GM21423 (cell line): ENCODE measurements at regions not wholly inside any gene's neighbourhood (a gene's known extent, or its start where the extent isn't known, plus 50 kb on each side); places are given as distances from the start of the nearest gene placed in this dataset.

ENCODE experiments used
- ATAC-seq: cut with Tn5 transposase; IDR thresholded peaks from one replicate; pipeline ENCODE4 v1.9.1; 2021; ENCODE audit warnings: mild to moderate bottlenecking, moderate library complexity; ENCODE audit not compliant: unreplicated experiment

- no peak for ATAC-seq
These were observed 50.0 kb downstream of the NCOR2 start for GRCh38 chr12:124517260-124518050.

- no peak for ATAC-seq
These were observed 50.6 kb downstream of the NCOR2 start for GRCh38 chr12:124516850-124517249.

GRCh38 chr12:124515981-124516380, 51.4 kb downstream of the NCOR2 start:
- no peak for ATAC-seq

- ATAC-seq, result no peak
These were observed 52.1 kb downstream of the NCOR2 start for GRCh38 chr12:124514996-124515932.

- ATAC-seq, result no peak
These were observed 53.0 kb downstream of the NCOR2 start for GRCh38 chr12:124514145-124514995.

- ATAC-seq, result no peak
These were observed 54.0 kb downstream of the NCOR2 start for GRCh38 chr12:124513297-124513867.

- no peak for ATAC-seq
These were observed 54.6 kb downstream of the NCOR2 start for GRCh38 chr12:124512667-124513296.

GRCh38 chr12:124511259-124511985, 56.0 kb downstream of the NCOR2 start:
- ATAC-seq, result no peak

- ATAC-seq, result no peak
These were observed 57.0 kb downstream of the NCOR2 start for GRCh38 chr12:124510301-124510970.

GRCh38 chr12:124509676-124510300, 57.6 kb downstream of the NCOR2 start:
- no peak for ATAC-seq

- no peak for ATAC-seq
These were observed 58.1 kb downstream of the NCOR2 start for GRCh38 chr12:124509300-124509675.

GRCh38 chr12:124508381-124509079, 58.9 kb downstream of the NCOR2 start:
- ATAC-seq, result no peak

- ATAC-seq, result no peak
These were observed 60.0 kb downstream of the NCOR2 start for GRCh38 chr12:124507188-124508109.

- no peak for ATAC-seq
These were observed 60.6 kb downstream of the NCOR2 start for GRCh38 chr12:124506832-124507153.

GRCh38 chr12:124506145-124506831, 61.1 kb downstream of the NCOR2 start:
- ATAC-seq, result no peak
